Transverse colon (tissue), 4 donors: ENCODE measurements at regions not wholly inside any gene's neighbourhood (a gene's known extent, or its start where the extent isn't known, plus 50 kb on each side); places are given as distances from the start of the nearest gene placed in this dataset.

Source experiments
- DNase-seq: peaks from one replicate; pipeline ENCODE4 v3.0.0-alpha.2; 2019
- H3K27ac ChIP-seq, 4 donors: fragments of 200-600 bp; sonication (generic); 2 replicates each; pipeline ENCODE4 v1.5.1; 2016 to 2018; ENCODE audit warnings: inconsistent platforms in 4 of 4
- H3K27me3 ChIP-seq: fragments of 200-600 bp; sonication (generic); 2 replicates; pipeline ENCODE4 v1.5.1; 2017; ENCODE audit warnings: inconsistent platforms
- H3K36me3 ChIP-seq, 4 donors: fragments of 200-600 bp; sonication (generic); 2 replicates each; pipeline ENCODE4 v1.5.1; 2017 to 2019; ENCODE audit warnings: inconsistent platforms in 4 of 4
- H3K4me1 ChIP-seq, 4 donors: fragments of 200-600 bp; sonication (generic); 2 replicates each; pipeline ENCODE4 v1.5.1; 2017 to 2020; ENCODE audit warnings: inconsistent platforms in 4 of 4
- H3K4me3 ChIP-seq, 4 donors: fragments of 200-600 bp; sonication (generic); 1 replicate in 1 of 4; 2 replicates in 3 of 4; pipeline versions ENCODE4 v1.5.1 to v1.6.1; 2017 to 2019; ENCODE audit warnings: inconsistent platforms in 4 of 4
- H3K9me3 ChIP-seq, 2 donors: fragments of 200-600 bp; sonication (generic); 2 replicates each; pipeline ENCODE4 v1.5.1; 2017 to 2019; ENCODE audit warnings: inconsistent platforms in 2 of 2
- CTCF ChIP-seq, 5 experiments: fragments of 200-600 bp in 3 of 5; fragments of 450-650 bp in 2 of 5; sonication (generic) in 3 of 5; IDR thresholded peaks; 1 replicate in 2 of 5; 2 replicates in 3 of 5; pipeline ENCODE4 v1.5.1; 2016 to 2017; ENCODE audit warnings: antibody characterized with exemption in 5 of 5, inconsistent platforms in 3 of 5, mild to moderate bottlenecking in 2 of 5, moderate library complexity in 1 of 5
- EP300 ChIP-seq: sonication (generic); formaldehyde crosslinking; IDR thresholded peaks from one replicate; pipeline ENCODE4 v1.6.1; 2017; ENCODE audit warnings: antibody characterized with exemption, low read depth
- POLR2A ChIP-seq: fragments of 450-650 bp; IDR thresholded peaks from one replicate; pipeline ENCODE4 v1.6.1; 2016; ENCODE audit warnings: antibody characterized with exemption, mild to moderate bottlenecking, moderate library complexity
- POLR2AphosphoS5 ChIP-seq, 3 donors: sonication (generic); formaldehyde crosslinking; IDR thresholded peaks; one replicate each; pipeline ENCODE4 v1.6.1; 2016; ENCODE audit warnings: antibody characterized with exemption in 3 of 3
- WGBS, 2 donors: methylation state at CpG; one replicate each; pipeline ENCODE4 v1.1.5; 2018; ENCODE audit warnings: low coverage in 1 of 2; 5-methylcytosine and 5-hydroxymethylcytosine counted together
- in situ Hi-C, 4 donors: fragments of 200-750 bp; cut with MboI; loops; one replicate each; pipeline versions ENCODE4 v1.15.0 to v1.15.1; 2017; ENCODE audit warnings: low sequenced_read_pairs in 3 of 4, low pct_ligation_motif_present in 1 of 4, low pct_unique_long_range_greater_than_20kb in 1 of 4
- intact Hi-C: fragments of 100-400 bp; cut with DNase I; formaldehyde crosslinking; loops from one replicate; pipeline ENCODE4 v1.15.1; 2023; ENCODE audit warnings: low total_unique reads

- intact Hi-C loops: no loop called here
- DNase-seq: no peak
These were observed 762.4 kb upstream of the DPPA4 start for GRCh38 chr3:110099711-110100110.

GRCh38 chr3:110101361-110101760 is 764.0 kb upstream of the DPPA4 start:
- H3K4me1 ChIP-seq: no peaks in the 10 kb centered on the region
- no peak for TF ChIP-seq CTCF (IDR thresholded peaks at IDR 0.05)
- DNase-seq: no peak
- H3K27ac ChIP-seq: no peak overlapping the region
- in situ Hi-C loops: no loop called here
- H3K4me3 ChIP-seq: no peak overlapping the region
- H3K27me3 ChIP-seq: no peaks in the 10 kb centered on the region
- intact Hi-C loops: no loop called here
- no peaks in the 10 kb centered on the region for H3K36me3 ChIP-seq
- no peaks in the 10 kb centered on the region for H3K9me3 ChIP-seq

More at GRCh38 chr3:110099711-110100110, 762.4 kb upstream of the DPPA4 start:
- Histone ChIP-seq H3K36me3 (no peaks in the 10 kb centered on the region), H3K9me3 (no peaks in the 10 kb centered on the region), H3K27me3 (no peaks in the 10 kb centered on the region), H3K4me1 (no peaks in the 10 kb centered on the region), H3K4me3 (no peak overlapping the region), H3K27ac (no peak overlapping the region)
- TF ChIP-seq POLR2AphosphoS5 (IDR thresholded peaks at IDR 0.05): no peak
- in situ Hi-C loops: no loop called here
- WGBS, 2 donors: 72 to 74% methylated on average over 4 to 5 of the region's 5 CpGs

- Histone ChIP-seq H3K9me3 (no peaks in the 10 kb centered on the region), H3K4me3 (no peak overlapping the region), H3K27me3 (no peaks in the 10 kb centered on the region), H3K36me3 (no peaks in the 10 kb centered on the region), H3K4me1 (no peaks in the 10 kb centered on the region), H3K27ac (no peak overlapping the region)
- 86% methylated on average over 1 of the region's 1 CpG; no CpG with 5 or more reads in 1 of the 2 donors for WGBS, 2 donors
- in situ Hi-C loops (no loop called here), intact Hi-C loops (no loop called here)
- TF ChIP-seq CTCF (IDR thresholded peaks at IDR 0.05): no peak
- TF ChIP-seq POLR2A: no peak
- no peak for TF ChIP-seq POLR2AphosphoS5 (IDR thresholded peaks at IDR 0.05)
- no peak for TF ChIP-seq EP300
- DNase-seq: no peak
These were observed 769.5 kb upstream of the DPPA4 start for GRCh38 chr3:110106805-110107204.

GRCh38 chr3:110123946-110124345 is 786.6 kb upstream of the DPPA4 start:
- Histone ChIP-seq H3K27me3 (no peaks in the 10 kb centered on the region), H3K4me3 (no peak overlapping the region), H3K27ac (no peak overlapping the region), H3K36me3 (no peaks in the 10 kb centered on the region), H3K4me1 (no peaks in the 10 kb centered on the region), H3K9me3 (no peaks in the 10 kb centered on the region)
- no peak for DNase-seq
- intact Hi-C loops (no loop called here), in situ Hi-C loops (no loop called here)
- WGBS, 2 donors: 73 to 90% methylated on average over 1 of the region's 1 CpG
- TF ChIP-seq EP300 (no peak), POLR2AphosphoS5 (IDR thresholded peaks at IDR 0.05) (no peak), POLR2A (no peak), CTCF (IDR thresholded peaks at IDR 0.05) (no peak)

GRCh38 chr3:110126065-110126464 is 788.7 kb upstream of the DPPA4 start:
- H3K27me3 ChIP-seq: no peaks in the 10 kb centered on the region
- intact Hi-C loops: no loop called here
- H3K36me3 ChIP-seq: no peaks in the 10 kb centered on the region
- 50 to 78% methylated on average over 2 to 10 of the region's 10 CpGs for WGBS, 2 donors
- H3K4me1 ChIP-seq: no peaks in the 10 kb centered on the region
- DNase-seq: no peak
- no peaks in the 10 kb centered on the region for H3K9me3 ChIP-seq
- no peak overlapping the region for H3K27ac ChIP-seq
- no peak overlapping the region for H3K4me3 ChIP-seq
- TF ChIP-seq EP300 (no peak), POLR2A (no peak), CTCF (IDR thresholded peaks at IDR 0.05) (no peak), POLR2AphosphoS5 (IDR thresholded peaks at IDR 0.05) (no peak)
- in situ Hi-C loops: no loop called here
